ENCODE measurements at regions not wholly inside any gene's neighbourhood (a gene's known extent, or its start where the extent isn't known, plus 50 kb on each side); places are given as distances from the start of the nearest gene placed in this dataset.

DNA sequence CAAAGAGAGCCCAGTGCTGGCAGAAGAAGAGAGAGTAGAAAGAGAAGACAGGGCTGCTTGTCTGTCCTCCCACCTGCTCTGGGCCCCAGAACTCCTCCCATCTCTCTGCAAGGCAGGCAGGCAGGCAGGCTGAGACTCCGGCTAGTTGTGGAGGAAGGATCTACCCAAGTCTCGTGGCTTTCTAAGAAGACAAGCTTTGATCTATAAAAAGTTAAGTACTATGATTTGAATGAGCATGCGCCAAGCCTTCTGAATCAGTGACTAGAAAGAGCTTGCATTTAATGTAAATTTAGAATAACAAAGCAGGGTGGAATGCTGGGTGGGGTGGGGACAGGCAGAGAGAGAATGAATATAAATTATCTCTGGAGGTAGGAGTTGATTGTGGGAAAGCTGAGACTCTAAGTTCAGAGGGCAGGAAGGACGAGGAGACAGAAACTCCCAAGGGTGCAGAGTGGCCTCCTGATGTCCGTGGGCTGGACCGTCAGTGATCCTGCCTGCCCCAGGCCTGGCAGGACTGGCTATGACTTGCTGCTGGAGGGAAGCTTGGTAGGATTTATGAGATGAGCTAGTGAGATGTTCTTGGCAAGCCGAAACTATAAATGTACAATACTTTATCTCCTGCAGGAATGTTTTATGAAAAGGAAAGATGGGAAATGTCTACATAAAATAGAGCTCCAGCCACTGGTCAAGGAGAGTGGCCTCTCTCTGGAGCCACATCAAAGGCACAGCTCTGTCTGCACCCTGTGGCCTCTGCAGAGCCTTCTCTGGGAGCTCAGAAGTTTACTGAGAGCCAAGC is 447.5 kb downstream of the TNS1 start:
- Mint-ChIP-seq H3K4me3 (no peak overlapping the region), H3K36me3 (ENCODE audit: low read depth) (no peaks in the 10 kb centered on the region), H3K27me3 (ENCODE audit: insufficient read depth, low read depth, poor library complexity) (peaks cover 4% of the 10 kb centered on the region), H3K4me1 (peaks cover 32% of the 10 kb centered on the region), H3K27ac (no peak overlapping the region), H3K9me3 (no peaks in the 10 kb centered on the region)
- TF ChIP-seq ZNF114 (CRISPR knock-in tag; IDR thresholded peaks at IDR 0.05), result no peak
- peak; percentile 87 for TF ChIP-seq ZNF462 (CRISPR knock-in tag; IDR thresholded peaks at IDR 0.05)
- no peak overlapping the region for H2AFZ ChIP-seq
- H3K36me3 ChIP-seq (ENCODE audit: insufficient read depth), result no peaks in the 10 kb centered on the region
- peaks cover 23% of the 10 kb centered on the region for H3K4me1 ChIP-seq (ENCODE audit: insufficient read depth)
- DNase-seq (ENCODE audit: low spot score) (peak; percentile 69), ATAC-seq (peak; percentile 67)
- no peaks in the 10 kb centered on the region for H3F3A ChIP-seq (replicated peaks; ENCODE audit: low read depth)
- H3K4me3 ChIP-seq, result no peak overlapping the region
- no peaks in the 10 kb centered on the region for H4K20me1 ChIP-seq (replicated peaks; ENCODE audit: insufficient read depth)
- no peaks in the 10 kb centered on the region for H3K79me2 ChIP-seq (replicated peaks; ENCODE audit: insufficient read depth)
- H3K9me2 ChIP-seq (ENCODE audit: insufficient read depth), result no peaks in the 10 kb centered on the region
- H3K4me2 ChIP-seq, result peak overlapping the region; percentile 53; the same call in 1 of the 2 replicates
- H3K27ac ChIP-seq (ENCODE audit: low read depth), result no peak overlapping the region
- no peaks in the 10 kb centered on the region for H3K27me3 ChIP-seq (ENCODE audit: insufficient read depth)

DNA sequence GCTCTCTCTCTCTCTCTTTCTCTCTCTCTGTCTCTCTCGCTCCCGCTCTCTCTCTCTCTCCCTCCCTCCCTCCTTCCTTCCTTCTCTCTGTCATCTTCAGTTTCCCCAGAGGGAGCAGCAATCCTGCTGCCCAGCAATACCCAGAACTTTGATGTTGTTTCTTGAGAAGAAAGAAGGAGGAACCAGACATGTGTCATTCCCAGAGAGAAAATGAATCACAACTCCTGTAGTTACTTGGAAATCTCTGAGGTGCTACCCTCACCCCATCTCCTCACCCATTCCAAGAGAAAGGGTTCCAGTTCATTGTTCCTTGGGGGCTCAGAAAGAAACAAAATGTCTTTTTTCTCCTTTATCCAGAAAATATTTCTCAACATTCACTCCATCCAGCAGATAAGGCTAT is 449.1 kb downstream of the TNS1 start:
- H3K4me1 Mint-ChIP-seq, result peaks cover 32% of the 10 kb centered on the region
- no peak for TF ChIP-seq NANOG (IDR thresholded peaks at IDR 0.05; ENCODE audit: borderline replicate concordance)
- no peak for TF ChIP-seq JUNB (IDR thresholded peaks at IDR 0.05; ENCODE audit: unreplicated experiment)
- TF ChIP-seq ZNF462 (CRISPR knock-in tag; IDR thresholded peaks at IDR 0.05), result no peak
- no peak for TF ChIP-seq EZH2phosphoT487 (IDR thresholded peaks at IDR 0.05; ENCODE audit: unreplicated experiment)

More for the DNA sequence above, 449.1 kb downstream of the TNS1 start:
- H3K9me2 ChIP-seq (ENCODE audit: insufficient read depth), result no peaks in the 10 kb centered on the region
- H3K4me1 ChIP-seq (ENCODE audit: insufficient read depth), result peaks cover 23% of the 10 kb centered on the region
- H3F3A ChIP-seq (replicated peaks; ENCODE audit: low read depth), result no peaks in the 10 kb centered on the region
- Mint-ChIP-seq H3K4me3 (no peak overlapping the region), H3K27me3 (ENCODE audit: insufficient read depth, low read depth, poor library complexity) (peaks cover 5% of the 10 kb centered on the region), H3K9me3 (no peaks in the 10 kb centered on the region), H3K27ac (no peak overlapping the region), H3K36me3 (ENCODE audit: low read depth) (no peaks in the 10 kb centered on the region)
- no peaks in the 10 kb centered on the region for H3K27me3 ChIP-seq (ENCODE audit: insufficient read depth)
- no peak overlapping the region for H3K27ac ChIP-seq (ENCODE audit: low read depth)
- H3K36me3 ChIP-seq (ENCODE audit: insufficient read depth), result no peaks in the 10 kb centered on the region
- no peak overlapping the region for H3K4me3 ChIP-seq
- ATAC-seq (no peak), DNase-seq (ENCODE audit: low spot score) (no peak)
- no peak overlapping the region for H3K4me2 ChIP-seq
- H3K79me2 ChIP-seq (replicated peaks; ENCODE audit: insufficient read depth), result no peaks in the 10 kb centered on the region
- H4K20me1 ChIP-seq (replicated peaks; ENCODE audit: insufficient read depth), result no peaks in the 10 kb centered on the region
- no peak overlapping the region for H2AFZ ChIP-seq
